A549 (cell line): ENCODE measurements at regions not wholly inside any gene's neighbourhood (a gene's known extent, or its start where the extent isn't known, plus 50 kb on each side); places are given as distances from the start of the nearest gene placed in this dataset.

Experiments
- ATOH8 ChIP-seq: fragments of 250-450 bp; sonication (Bioruptor Pico); IDR thresholded peaks from 2 replicates; pipeline ENCODE4 v1.5.0; 2020; ENCODE audit warnings: low read depth, mild to moderate bottlenecking, moderate library complexity
- BCL3 ChIP-seq: fragments of >200 bp; sonication (Bioruptor Twin); formaldehyde crosslinking; IDR thresholded peaks from 3 replicates; pipeline ENCODE4 v1.6.1; 2016
- CTCF ChIP-seq: fragments of >200 bp; sonication (Bioruptor Twin); formaldehyde crosslinking; IDR thresholded peaks from 3 replicates; pipeline ENCODE4 v1.5.1; 2016
- EP300 ChIP-seq, 2 experiments: fragments of >200 bp; sonication (Bioruptor Twin); formaldehyde crosslinking; IDR thresholded peaks; 2 replicates in 1 of 2; 3 replicates in 1 of 2; pipeline ENCODE4 v1.6.1; 2016 to 2017
- MYC ChIP-seq: IDR thresholded peaks from 2 replicates; pipeline ENCODE4 v1.6.1; 2012; ENCODE audit warnings: mild to moderate bottlenecking, inconsistent platforms, low read length, improper control_type of control experiment, borderline replicate concordance
- POLR2A ChIP-seq: IDR thresholded peaks from 2 replicates; pipeline ENCODE4 v1.6.1; 2012; ENCODE audit warnings: mild to moderate bottlenecking, low read length
- RAD21 ChIP-seq, 2 experiments: fragments of >200 bp in 1 of 2; sonication (Bioruptor Twin) in 1 of 2; formaldehyde crosslinking in 1 of 2; IDR thresholded peaks in 1 of 2; conservative IDR thresholded peaks in 1 of 2; 2 replicates in 1 of 2; 3 replicates in 1 of 2; pipeline ENCODE4 v1.6.1; 2012 to 2018; ENCODE audit warnings: inconsistent platforms in 1 of 2
- REST ChIP-seq: fragments of 200-600 bp; sonication (generic); IDR thresholded peaks from 2 replicates; pipeline ENCODE4 v1.6.1; 2016; ENCODE audit warnings: antibody characterized with exemption, mild to moderate bottlenecking, moderate library complexity
- SMC3 ChIP-seq: fragments of >200 bp; sonication (Bioruptor Twin); formaldehyde crosslinking; IDR thresholded peaks from 3 replicates; pipeline ENCODE4 v1.6.1; 2018; ENCODE audit warnings: inconsistent platforms
- USF2 ChIP-seq: fragments of 450-650 bp; IDR thresholded peaks from 2 replicates; pipeline ENCODE4 v1.6.1; 2014; ENCODE audit warnings: antibody characterized with exemption

- TF ChIP-seq CTCF (no peak), EP300 (IDR thresholded peaks at IDR 0.05) (no peak), RAD21 (conservative IDR thresholded peaks at IDR 0.05 in 1 of 2, IDR thresholded peaks at IDR 0.05 in 1 of 2) (no peak), POLR2A (no peak), MYC (no peak), USF2 (no peak), ATOH8 (no peak), REST (no peak), BCL3 (no peak), SMC3 (no peak)
These were observed 113.4 kb upstream of the CDK1 start for GRCh38 chr10:60664859-60665258.
